DMS 273 (cell line): ENCODE measurements at regions not wholly inside any gene's neighbourhood (a gene's known extent, or its start where the extent isn't known, plus 50 kb on each side); places are given as distances from the start of the nearest gene placed in this dataset.
"Not testable (repeated sequence)": the region's sequence is repeated elsewhere in the genome, so short reads cannot be mapped to it uniquely, and the experiment has no call there.

Experiments
- DNase-seq: peaks from one replicate; lab custom pipeline; 2025; ENCODE audit not compliant: unreplicated experiment; lab: John Stamatoyannopoulos, UW

GRCh38 chr15:47035475-47036406, 681.6 kb upstream of the SEMA6D start:
- DNase-seq: no peak

GRCh38 chr15:47037003-47037402, 680.3 kb upstream of the SEMA6D start:
- DNase-seq: no peak

GRCh38 chr15:47039225-47039624, 678.1 kb upstream of the SEMA6D start:
- DNase-seq: no peak

DNA sequence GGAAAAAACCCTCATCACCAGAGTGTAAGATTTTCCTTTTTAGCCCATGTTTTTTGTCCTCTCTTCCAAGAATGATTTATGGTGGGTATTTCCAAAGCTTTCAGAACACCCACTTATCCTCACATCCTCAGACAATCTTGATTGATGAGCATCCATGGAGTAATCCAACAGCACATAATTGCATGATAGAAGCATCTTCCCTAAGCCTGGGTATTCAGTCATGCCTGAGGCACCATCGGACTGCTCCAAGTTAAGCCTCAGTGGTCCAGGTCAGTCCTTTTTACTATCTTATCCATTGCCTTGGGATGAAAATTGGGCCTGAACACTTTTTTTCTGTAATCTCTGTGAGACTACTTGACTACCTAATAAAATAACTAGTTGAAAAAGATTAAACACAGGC, 676.0 kb upstream of the SEMA6D start:
- no peak for DNase-seq

DNA sequence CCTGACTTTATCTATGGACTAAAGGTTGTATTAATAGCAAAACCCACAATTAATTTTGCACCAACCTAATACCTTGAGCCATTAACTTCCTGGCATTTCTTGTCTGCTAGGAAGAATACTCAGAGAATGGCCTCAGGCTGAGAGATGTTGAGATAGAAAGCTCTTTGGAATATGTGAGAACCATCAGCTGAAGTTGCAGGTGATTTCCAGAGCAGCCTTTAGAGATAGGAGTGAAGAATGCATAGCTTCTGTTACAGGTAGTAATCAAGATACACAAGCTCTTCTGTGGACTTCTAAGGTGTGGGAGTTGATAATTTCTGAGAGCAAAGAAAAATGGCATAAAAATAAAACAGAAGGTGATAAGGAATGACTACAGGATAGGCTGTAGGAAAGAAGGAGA, 669.3 kb upstream of the SEMA6D start:
- DNase-seq: not testable (repeated sequence)

DNA sequence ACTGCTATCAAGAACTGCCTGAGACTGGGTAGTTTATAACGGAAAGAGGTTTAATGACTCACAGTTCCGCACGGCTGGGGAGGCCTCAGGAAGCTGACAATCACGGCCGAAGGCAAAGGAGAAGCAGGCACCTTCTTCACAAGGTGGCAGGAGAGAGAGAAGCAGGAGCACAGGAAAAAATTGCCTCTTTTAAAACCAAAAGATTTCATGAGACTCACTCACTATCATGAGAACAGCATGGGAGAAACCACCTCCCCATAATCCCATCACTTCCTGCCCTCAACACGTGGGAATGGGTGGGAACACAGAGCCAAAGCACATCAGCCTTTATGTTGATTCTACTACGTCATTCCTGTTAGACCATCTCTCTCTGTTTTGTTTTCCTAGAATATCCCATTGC, 650.9 kb upstream of the SEMA6D start:
- DNase-seq: no peak

GRCh38 chr15:47077846-47078245, 639.5 kb upstream of the SEMA6D start:
- DNase-seq: not testable (repeated sequence)

GRCh38 chr15:47095833-47096232, 621.5 kb upstream of the SEMA6D start:
- DNase-seq: no peak

DNA sequence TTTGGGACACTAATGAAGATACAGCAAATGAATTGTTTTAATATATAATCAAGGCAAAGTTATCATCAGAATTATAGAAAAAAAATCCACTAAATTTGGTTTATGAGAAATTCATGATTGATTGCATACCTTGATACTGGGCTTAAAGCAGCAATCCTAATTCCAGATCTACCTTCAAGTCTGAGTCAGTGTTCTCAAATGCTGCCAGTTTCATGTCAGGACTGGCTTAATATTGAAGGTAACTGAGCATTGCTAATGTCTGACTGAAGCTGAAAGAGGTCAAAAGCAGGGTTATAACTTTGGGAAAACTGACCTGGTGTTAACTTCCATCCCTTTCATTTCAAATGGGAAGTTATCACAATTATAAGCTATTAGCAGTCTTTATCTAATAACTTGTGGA, 618.8 kb upstream of the SEMA6D start:
- DNase-seq: not testable (repeated sequence)

DNA sequence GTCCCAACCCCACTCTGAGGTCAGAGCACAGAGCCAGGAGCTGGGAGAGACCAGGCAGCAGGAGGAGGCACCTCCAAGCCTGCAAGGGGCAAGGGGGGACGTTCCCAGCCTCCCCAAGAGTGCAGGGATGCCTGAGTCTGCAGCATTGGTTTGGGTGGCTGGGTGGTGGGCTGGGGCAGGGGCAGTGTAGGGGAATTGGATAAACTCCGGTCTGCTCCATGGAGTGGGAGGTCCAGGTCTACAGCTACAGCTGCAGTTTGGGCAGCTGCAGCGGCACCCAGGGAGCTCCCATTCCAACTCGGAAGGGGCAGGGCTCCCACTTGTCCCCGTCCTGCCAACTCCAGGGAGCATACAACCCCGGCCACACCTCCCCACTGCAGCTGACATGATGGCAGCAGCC, 617.5 kb upstream of the SEMA6D start:
- not testable (repeated sequence) for DNase-seq

GRCh38 chr15:47108800-47109199, 608.5 kb upstream of the SEMA6D start:
- not testable (repeated sequence) for DNase-seq

DNA sequence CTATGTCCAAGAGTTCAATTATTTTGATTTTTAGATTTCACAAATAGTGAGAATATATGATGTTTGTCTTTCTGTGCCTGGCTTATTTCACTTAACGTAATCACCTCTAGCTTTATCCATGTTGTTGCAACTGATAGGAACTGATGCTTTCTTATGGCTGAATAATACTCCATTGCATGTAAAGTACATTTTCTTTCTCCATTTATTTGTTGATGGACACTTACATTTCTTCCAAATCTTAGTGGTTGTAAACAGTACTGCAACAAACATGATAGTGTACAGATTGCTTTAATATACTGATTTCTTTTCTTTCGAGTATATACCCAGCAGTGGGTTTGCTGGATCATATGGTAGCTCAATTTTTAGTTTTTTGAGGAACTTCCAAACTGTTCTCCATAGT, 600.6 kb upstream of the SEMA6D start:
- no peak for DNase-seq

DNA sequence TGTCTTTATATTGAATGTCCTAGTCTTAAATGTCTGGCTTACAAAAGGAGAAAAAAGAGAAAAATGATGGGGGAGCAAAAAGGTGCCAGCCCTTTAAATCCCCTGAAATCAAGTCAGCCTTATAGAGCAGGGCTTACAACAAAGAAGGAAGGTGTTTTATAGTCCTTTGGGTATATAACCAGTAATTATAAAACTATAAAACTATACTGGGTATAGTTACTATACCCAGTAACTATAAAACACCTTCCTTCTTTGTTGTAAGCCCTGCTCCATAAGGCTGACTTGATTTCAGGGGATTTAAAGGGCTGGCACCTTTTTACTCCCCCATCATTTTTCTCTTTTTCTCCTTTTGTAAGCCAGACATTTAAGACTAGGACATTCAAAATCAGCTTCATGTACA, 598.0 kb upstream of the SEMA6D start:
- DNase-seq: no peak

GRCh38 chr15:47124430-47125102, 592.7 kb upstream of the SEMA6D start:
- DNase-seq: no peak

DNA sequence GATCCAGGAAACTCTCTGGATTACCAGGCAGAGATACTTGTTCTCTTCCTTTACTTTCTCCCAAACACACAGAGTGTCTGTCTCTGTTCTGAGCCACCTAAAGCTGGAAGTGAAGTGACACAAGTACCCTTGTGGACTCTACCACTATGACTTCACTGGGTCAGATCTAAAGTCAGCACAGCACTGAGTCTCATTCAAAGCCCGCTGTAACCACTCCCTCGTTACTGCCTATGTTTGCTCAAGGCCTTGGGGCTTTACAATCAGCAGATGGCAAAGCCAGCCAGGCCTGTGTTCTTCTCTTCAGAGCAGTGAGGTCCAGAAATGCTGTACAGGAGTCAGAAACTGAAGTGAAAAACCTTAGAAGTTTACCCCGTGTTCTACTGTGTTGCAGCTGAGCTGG, 588.3 kb upstream of the SEMA6D start:
- no peak for DNase-seq

- DNase-seq: not testable (repeated sequence)
Measured at GRCh38 chr15:47131450-47131849, 585.9 kb upstream of the SEMA6D start.

DNA sequence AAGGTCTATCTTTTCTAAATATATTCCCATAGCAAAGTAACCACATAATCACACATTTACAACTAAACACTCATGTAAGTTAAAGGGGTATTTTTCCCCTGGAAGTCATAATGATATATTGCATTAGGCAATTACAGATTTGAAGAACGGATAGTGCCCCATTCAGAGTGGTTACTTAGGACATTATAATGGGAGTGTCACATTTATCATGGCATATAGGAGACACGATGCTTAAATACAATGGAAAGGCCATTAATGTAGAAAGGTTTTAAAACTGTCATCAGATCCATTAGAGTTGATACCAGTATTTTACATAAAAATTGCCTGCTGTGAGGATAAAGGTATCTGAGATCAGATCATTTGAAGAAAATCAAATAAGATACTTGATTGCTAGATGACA, 582.0 kb upstream of the SEMA6D start:
- DNase-seq: no peak

DNA sequence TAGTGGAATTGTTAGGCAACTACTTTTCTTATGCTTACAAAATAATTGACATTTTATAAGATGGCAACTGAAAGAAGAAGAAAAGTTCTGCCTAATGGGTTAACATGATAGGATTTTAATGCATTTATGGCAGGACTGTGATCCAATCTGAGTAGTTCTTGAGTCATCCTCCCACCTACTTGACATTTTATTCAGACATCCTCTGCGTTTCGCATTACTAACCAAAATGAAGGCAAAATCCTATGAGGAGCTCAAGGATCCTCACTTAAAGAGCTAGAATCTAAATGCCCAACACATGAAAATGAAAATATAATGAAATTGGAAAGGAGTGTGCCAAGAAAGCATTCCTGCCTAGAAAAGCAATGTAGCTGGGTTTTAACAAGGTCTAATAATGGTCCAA, 581.1 kb upstream of the SEMA6D start:
- no peak for DNase-seq

GRCh38 chr15:47139965-47140364, 577.3 kb upstream of the SEMA6D start:
- no peak for DNase-seq

DNA sequence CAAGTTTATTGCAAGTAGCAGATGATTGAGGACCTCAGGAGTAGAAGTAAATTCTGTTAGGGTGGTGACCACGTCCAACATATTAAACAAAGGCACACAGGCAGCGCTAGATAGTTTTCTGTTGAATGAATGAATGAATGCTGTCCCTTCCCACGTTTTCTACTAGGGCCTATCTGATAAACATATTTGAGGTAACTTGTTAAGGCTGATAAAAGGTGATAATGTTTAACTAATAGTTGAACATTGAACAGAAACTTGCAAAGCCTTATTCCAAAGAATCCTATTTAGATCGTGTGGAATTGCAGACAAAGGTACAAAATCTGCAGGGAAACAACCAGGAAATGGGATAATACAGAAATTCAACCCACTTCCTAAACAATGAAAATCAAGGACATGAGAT, 559.5 kb upstream of the SEMA6D start:
- DNase-seq: no peak

- no peak for DNase-seq
Measured at GRCh38 chr15:47158573-47158972, 558.7 kb upstream of the SEMA6D start.

DNA sequence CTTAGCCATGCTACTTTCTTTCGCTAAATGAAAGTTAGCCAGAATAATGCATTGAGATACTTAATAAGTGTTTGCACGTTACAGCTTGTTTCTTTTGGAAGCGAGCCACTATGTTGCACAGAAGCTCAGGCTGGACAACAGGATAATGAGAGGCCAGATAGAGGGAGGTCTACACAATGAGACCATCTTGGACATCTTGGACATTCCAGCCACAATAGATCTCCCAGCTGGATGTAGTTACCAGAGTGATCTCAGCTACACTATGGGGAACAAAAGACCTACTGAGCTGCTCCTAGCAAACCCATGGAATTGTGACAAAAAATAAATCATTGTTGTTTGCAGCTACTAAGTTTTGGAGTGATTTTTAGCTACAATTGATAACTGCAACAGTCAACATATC, 540.1 kb upstream of the SEMA6D start:
- no peak for DNase-seq
